BLaER1 treated with 17β-estradiol and CSF1 and Interleukin-3, amounts not matched to agents 10 nM and 100 nM (cell line): ENCODE measurements at regions not wholly inside any gene's neighbourhood (a gene's known extent, or its start where the extent isn't known, plus 50 kb on each side); places are given as distances from the start of the nearest gene placed in this dataset.

Experiments used
- H3K27ac ChIP-seq, 11 experiments: shearing (Covaris generic); formaldehyde crosslinking; 2 replicates each; pipeline ENCODE4 v1.8.1; 2022
- H3K27me3 ChIP-seq, 11 experiments: shearing (Covaris generic); formaldehyde crosslinking; 2 replicates each; pipeline ENCODE4 v1.8.1; 2022
- H3K36me3 ChIP-seq, 11 experiments: shearing (Covaris generic); formaldehyde crosslinking; 2 replicates each; pipeline ENCODE4 v1.8.1; 2022
- H3K4me1 ChIP-seq, 10 experiments: shearing (Covaris generic); formaldehyde crosslinking; 2 replicates each; pipeline ENCODE4 v1.8.1; 2022
- H3K4me2 ChIP-seq, 11 experiments: shearing (Covaris generic); formaldehyde crosslinking; 2 replicates each; pipeline ENCODE4 v1.8.1; 2022
- H3K4me3 ChIP-seq, 10 experiments: shearing (Covaris generic); formaldehyde crosslinking; 2 replicates each; pipeline ENCODE4 v1.8.1; 2022
- H3K9ac ChIP-seq, 11 experiments: shearing (Covaris generic); formaldehyde crosslinking; 2 replicates each; pipeline ENCODE4 v1.8.1; 2022
- H3K9me3 ChIP-seq, 11 experiments: shearing (Covaris generic); formaldehyde crosslinking; replicated peaks in 1 of 11; 2 replicates each; pipeline ENCODE4 v1.8.1; 2022
- H4K20me1 ChIP-seq, 11 experiments: shearing (Covaris generic); formaldehyde crosslinking; 2 replicates each; pipeline ENCODE4 v1.8.1; 2022
- Cebpa-rat ChIP-seq, 11 experiments: shearing (Covaris generic); IDR thresholded peaks; 2 replicates each; pipeline ENCODE4 v1.8.1; 2022

DNA sequence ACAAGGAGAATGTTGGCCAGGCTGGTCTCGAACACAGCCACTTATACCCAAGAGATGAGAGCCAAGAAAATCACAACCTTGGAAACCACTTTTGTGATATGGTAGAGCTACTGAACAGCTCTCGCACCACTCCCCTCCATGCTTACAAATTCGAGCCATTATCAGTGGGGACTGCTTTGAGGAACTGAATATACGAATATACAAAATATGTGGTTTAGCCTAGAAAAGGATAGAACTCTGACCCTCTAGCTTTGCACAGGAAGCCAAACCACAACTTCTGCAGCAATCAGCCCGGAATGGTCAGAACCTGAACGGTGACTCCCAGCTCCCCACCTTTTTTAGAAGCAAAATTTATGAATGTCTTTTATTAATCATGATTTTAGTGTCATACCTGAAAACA is 129.8 kb upstream of the TMEM132C start:
- Histone ChIP-seq H4K20me1 (no peaks in the 10 kb centered on the region; a peak in 1 of 22 replicates), H3K27me3 (peaks cover 0 to 37% (median 0%) of the 10 kb centered on the region in 11 experiments; a peak in 5 of 22 replicates), H3K4me2 (peak overlapping the region; percentile 40 to 64 (median 51); a peak in 21 of 22 replicates), H3K9me3 (no peaks in the 10 kb centered on the region), H3K27ac (no peak overlapping the region), H3K36me3 (no peaks in the 10 kb centered on the region), H3K4me1 (peaks cover 22 to 35% (median 29%) of the 10 kb centered on the region in 10 experiments), H3K4me3 (no peak overlapping the region), H3K9ac (no peak overlapping the region)
- no peak for TF ChIP-seq Cebpa-rat (IDR thresholded peaks at IDR 0.05)

DNA sequence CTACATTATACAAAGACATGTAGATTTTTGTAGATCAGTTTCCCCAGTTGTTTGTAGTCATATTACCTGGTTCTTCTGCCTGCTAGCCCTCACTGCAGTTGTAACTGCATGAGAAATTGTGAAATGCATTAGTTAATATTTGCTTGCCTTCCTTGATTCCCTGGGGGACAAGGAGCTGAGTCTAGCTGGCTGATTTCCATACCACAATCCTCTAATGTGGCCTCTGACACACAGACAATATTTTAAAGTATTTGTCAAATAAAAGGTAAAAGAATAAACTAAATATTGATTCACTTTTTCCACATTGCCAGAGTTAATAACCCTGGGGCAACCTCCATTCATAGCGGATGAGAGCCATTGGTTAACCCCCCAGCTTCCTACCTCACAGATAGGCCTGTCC is 128.8 kb upstream of the TMEM132C start:
- Histone ChIP-seq H3K27ac (no peak overlapping the region), H3K36me3 (no peaks in the 10 kb centered on the region), H3K4me2 (peak overlapping the region; percentile 40 to 64 (median 51); a peak in 21 of 22 replicates), H3K4me1 (peaks cover 22 to 31% (median 29%) of the 10 kb centered on the region in 10 experiments), H4K20me1 (no peaks in the 10 kb centered on the region; a peak in 1 of 22 replicates), H3K9me3 (no peaks in the 10 kb centered on the region), H3K4me3 (no peak overlapping the region), H3K9ac (no peak overlapping the region), H3K27me3 (peaks cover 0 to 32% (median 0%) of the 10 kb centered on the region in 11 experiments; a peak in 4 of 22 replicates)
- no peak for TF ChIP-seq Cebpa-rat (IDR thresholded peaks at IDR 0.05)

DNA sequence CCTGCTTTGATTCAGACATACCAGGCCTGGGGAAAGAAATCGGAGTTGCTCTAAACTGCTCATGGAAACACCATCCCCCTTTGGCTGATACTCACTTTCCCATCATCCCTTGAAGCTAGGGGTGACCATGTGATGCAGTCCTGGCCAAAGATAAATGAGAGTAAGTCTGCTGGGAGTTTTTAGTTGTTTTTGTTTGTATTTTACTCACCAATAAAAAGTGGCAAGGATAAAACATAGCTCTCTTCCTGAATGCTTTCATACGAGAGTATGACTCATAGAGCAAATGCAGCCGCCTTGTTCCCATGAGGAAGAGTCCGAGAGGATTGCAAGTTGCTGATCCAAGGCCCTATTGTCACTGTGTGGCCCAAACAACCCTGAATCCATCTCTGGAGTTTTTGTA is 126.4 kb upstream of the TMEM132C start:
- no peaks in the 10 kb centered on the region for H3K36me3 ChIP-seq
- peaks cover 19 to 25% (median 21%) of the 10 kb centered on the region in 10 experiments for H3K4me1 ChIP-seq
- no peak overlapping the region for H3K27ac ChIP-seq
- no peak for TF ChIP-seq Cebpa-rat (IDR thresholded peaks at IDR 0.05)
- peak overlapping the region in 1 of 11 experiments; percentile 36; a peak in 1 of 22 replicates for H3K4me2 ChIP-seq
- no peak overlapping the region for H3K4me3 ChIP-seq
- H3K9ac ChIP-seq: no peak overlapping the region
- peaks cover 0 to 17% (median 0%) of the 10 kb centered on the region in 11 experiments; a peak in 3 of 22 replicates for H3K27me3 ChIP-seq
- H3K9me3 ChIP-seq: no peaks in the 10 kb centered on the region
- H4K20me1 ChIP-seq: no peaks in the 10 kb centered on the region; a peak in 1 of 22 replicates

DNA sequence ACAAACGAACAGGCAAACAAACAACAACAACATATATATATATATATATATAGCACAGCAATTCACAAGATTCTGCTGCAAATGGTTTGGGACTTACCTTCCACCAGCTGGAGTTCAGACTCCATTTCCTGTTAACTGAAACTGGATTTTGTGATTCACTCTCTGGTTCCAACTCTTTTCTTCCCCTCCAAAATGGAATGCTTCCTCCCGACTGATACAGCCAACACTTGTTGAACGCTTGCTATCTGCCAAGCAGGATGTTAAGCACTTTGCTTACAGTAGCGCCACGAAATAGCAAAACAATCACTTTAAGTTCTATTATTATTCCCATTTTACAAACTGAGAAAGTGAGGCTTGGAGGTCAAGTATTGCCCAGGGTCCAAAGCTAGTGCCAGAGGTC is 116.0 kb upstream of the TMEM132C start:
- H3K27ac ChIP-seq: no peak overlapping the region
- H3K4me3 ChIP-seq: no peak overlapping the region
- H3K4me1 ChIP-seq: peaks cover 0 to 16% (median 10%) of the 10 kb centered on the region in 10 experiments; a peak in 12 of 20 replicates
- H3K36me3 ChIP-seq: no peaks in the 10 kb centered on the region
- TF ChIP-seq Cebpa-rat (IDR thresholded peaks at IDR 0.05): no peak
- H3K4me2 ChIP-seq: no peak overlapping the region
- H3K9me3 ChIP-seq: no peaks in the 10 kb centered on the region; a peak in 1 of 22 replicates
- H3K27me3 ChIP-seq: no peaks in the 10 kb centered on the region
- H4K20me1 ChIP-seq: no peaks in the 10 kb centered on the region
- no peak overlapping the region for H3K9ac ChIP-seq

DNA sequence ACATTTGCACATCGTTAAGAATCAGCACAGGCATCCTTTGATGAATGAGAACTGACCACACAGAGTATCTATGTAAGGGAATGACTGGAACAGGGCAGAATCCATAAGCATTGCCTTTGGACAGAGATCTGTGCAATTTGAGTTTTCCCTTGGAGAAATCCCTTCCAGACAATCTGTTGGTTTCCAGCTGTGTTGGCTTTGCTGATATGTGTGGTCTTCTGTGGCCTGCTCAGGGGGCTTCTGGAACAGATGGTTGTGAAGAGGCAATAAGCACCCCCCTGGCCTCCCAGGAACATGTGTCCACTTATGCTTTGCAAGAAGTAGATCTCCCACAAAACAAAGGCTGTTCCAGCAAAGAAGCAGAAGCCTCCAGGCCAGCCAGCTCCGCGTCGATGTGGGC is 111.4 kb upstream of the TMEM132C start:
- Histone ChIP-seq H3K4me1 (no peaks in the 10 kb centered on the region), H3K27ac (no peak overlapping the region), H3K9me3 (no peaks in the 10 kb centered on the region; a peak in 1 of 22 replicates), H3K4me2 (no peak overlapping the region), H3K27me3 (no peaks in the 10 kb centered on the region), H3K36me3 (no peaks in the 10 kb centered on the region), H4K20me1 (no peaks in the 10 kb centered on the region), H3K4me3 (no peak overlapping the region), H3K9ac (no peak overlapping the region)
- TF ChIP-seq Cebpa-rat (IDR thresholded peaks at IDR 0.05): no peak

DNA sequence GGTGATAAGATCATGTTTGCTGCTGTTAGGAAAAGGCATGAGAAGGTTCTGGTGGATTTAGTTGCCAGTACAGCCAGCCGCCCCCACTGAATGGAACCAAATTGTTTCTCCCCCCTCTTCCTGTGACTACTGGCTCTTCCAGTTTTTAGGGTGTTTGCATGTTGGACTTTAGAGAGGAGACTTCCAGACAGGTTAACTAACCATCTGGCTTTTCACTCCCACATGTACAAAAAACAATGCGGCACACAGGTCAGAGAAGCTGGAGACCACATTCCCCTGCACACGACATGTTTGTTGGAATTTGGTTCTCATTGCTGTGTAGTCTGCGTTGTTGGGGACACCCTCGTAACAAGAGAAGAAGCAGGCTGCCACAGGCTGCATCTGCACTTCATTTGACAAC is 103.9 kb upstream of the TMEM132C start:
- no peaks in the 10 kb centered on the region for H3K36me3 ChIP-seq
- no peaks in the 10 kb centered on the region for H4K20me1 ChIP-seq
- no peak overlapping the region for H3K4me3 ChIP-seq
- H3K4me1 ChIP-seq: peaks cover 0 to 7% (median 4%) of the 10 kb centered on the region in 10 experiments; a peak in 5 of 20 replicates
- no peaks in the 10 kb centered on the region for H3K27me3 ChIP-seq
- no peak for TF ChIP-seq Cebpa-rat (IDR thresholded peaks at IDR 0.05)
- H3K4me2 ChIP-seq: no peak overlapping the region
- no peak overlapping the region for H3K27ac ChIP-seq
- H3K9ac ChIP-seq: no peak overlapping the region
- H3K9me3 ChIP-seq: no peaks in the 10 kb centered on the region

DNA sequence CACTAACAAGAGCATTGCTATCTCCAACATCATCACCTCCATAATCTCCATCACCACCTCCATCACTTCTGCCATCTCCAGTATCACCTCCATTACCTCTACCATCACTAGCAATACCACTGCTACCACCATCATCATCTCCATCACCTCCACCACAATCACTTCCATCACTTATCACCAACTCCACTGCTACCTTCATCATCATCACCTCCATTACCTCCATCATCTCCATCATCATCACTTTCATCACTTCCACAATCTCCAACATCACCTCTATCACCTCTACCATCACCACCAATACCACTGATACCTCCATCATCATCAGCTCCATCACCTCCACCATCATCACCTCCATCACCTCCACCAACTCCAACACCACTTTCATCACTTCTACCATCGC is 102.4 kb upstream of the TMEM132C start:
- H3K9ac ChIP-seq: no peak overlapping the region
- H3K36me3 ChIP-seq: no peaks in the 10 kb centered on the region
- H3K9me3 ChIP-seq: no peaks in the 10 kb centered on the region
- no peak for TF ChIP-seq Cebpa-rat (IDR thresholded peaks at IDR 0.05)
- H3K4me2 ChIP-seq: no peak overlapping the region
- no peaks in the 10 kb centered on the region for H3K27me3 ChIP-seq
- H3K27ac ChIP-seq: no peak overlapping the region
- H4K20me1 ChIP-seq: no peaks in the 10 kb centered on the region
- peaks cover 0 to 7% (median 4%) of the 10 kb centered on the region in 10 experiments; a peak in 5 of 20 replicates for H3K4me1 ChIP-seq
- H3K4me3 ChIP-seq: no peak overlapping the region

DNA sequence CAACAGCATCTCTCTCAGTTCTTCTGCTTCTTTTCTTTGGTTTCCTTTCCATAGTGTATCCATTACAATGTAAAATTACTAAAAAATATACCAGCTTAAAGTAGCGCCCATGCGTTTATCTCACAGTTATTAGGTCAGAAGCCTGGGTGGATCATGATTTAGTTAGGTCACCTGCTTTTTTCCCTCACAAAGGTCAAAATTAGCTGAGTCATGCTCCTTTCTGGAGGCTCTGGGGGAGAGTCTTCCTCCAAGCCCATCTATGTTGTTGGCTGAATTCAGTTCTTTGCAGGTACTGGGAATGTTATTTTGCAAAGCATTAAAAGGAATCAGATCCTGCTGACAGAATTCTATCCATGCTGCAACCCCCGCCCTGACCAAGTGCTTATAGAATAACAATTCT is 101.6 kb upstream of the TMEM132C start:
- Histone ChIP-seq H3K4me2 (no peak overlapping the region), H3K9ac (no peak overlapping the region), H4K20me1 (no peaks in the 10 kb centered on the region), H3K4me1 (peaks cover 0 to 7% (median 4%) of the 10 kb centered on the region in 10 experiments; a peak in 5 of 20 replicates), H3K36me3 (no peaks in the 10 kb centered on the region), H3K27ac (no peak overlapping the region), H3K9me3 (no peaks in the 10 kb centered on the region), H3K4me3 (no peak overlapping the region), H3K27me3 (no peaks in the 10 kb centered on the region)
- TF ChIP-seq Cebpa-rat (IDR thresholded peaks at IDR 0.05): no peak

DNA sequence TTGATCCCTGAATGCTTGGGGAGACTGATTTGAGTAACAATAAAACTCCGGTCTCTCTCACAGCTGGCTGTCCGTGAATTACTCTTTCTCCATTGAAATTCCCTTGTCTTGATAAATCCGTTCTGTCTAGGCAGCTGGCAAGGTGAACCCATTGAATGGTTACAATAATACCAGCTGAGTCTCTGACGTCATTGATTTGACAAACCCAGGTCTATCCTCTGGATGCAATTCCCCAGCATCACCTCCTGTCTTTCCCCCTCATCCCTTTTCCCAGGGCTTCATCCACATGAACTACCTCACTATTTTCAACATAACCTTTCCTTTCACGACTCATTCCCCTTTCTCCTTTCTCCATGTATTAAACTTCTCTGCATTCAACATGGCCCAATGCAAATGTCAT is 98.7 kb upstream of the TMEM132C start:
- Histone ChIP-seq H4K20me1 (no peaks in the 10 kb centered on the region), H3K27ac (no peak overlapping the region), H3K4me1 (peaks cover 0 to 7% (median 4%) of the 10 kb centered on the region in 10 experiments; a peak in 5 of 20 replicates), H3K27me3 (no peaks in the 10 kb centered on the region), H3K9ac (no peak overlapping the region), H3K4me3 (no peak overlapping the region), H3K36me3 (no peaks in the 10 kb centered on the region), H3K9me3 (no peaks in the 10 kb centered on the region), H3K4me2 (no peak overlapping the region)
- no peak for TF ChIP-seq Cebpa-rat (IDR thresholded peaks at IDR 0.05)

DNA sequence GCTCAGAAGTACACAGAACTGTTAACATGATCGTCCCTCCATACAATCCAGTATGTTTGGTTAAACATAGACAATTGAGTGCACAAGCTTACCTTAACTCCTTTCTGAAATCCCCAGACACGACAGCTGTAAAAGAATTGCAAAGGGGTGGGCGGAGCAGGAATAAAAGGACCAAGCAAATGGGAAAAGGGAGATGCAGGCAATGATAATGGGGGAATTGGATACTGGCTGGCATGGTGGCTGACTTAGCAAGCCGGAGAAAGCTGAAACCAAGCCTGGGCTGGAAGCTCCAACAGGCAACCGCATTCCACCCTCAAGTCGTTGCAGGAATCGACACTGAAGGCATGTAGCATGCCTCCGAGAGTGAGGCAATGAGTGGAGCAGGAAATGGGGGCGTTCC is 96.8 kb upstream of the TMEM132C start:
- TF ChIP-seq Cebpa-rat (IDR thresholded peaks at IDR 0.05): no peak
- Histone ChIP-seq H3K27me3 (no peaks in the 10 kb centered on the region), H3K4me3 (no peak overlapping the region), H3K27ac (no peak overlapping the region), H3K9me3 (no peaks in the 10 kb centered on the region), H3K4me1 (peaks cover 0 to 7% (median 4%) of the 10 kb centered on the region in 10 experiments; a peak in 5 of 20 replicates), H3K9ac (no peak overlapping the region), H3K36me3 (no peaks in the 10 kb centered on the region), H3K4me2 (no peak overlapping the region), H4K20me1 (no peaks in the 10 kb centered on the region)
